HUES64 (cell line): ENCODE measurements at regions not wholly inside any gene's neighbourhood (a gene's known extent, or its start where the extent isn't known, plus 50 kb on each side); places are given as distances from the start of the nearest gene placed in this dataset.
A peak's percentile ranks its signal among the peaks of the same experiment; 100 is the strongest.

Experiments used
- H3K27ac ChIP-seq: 2 replicates; pipeline ENCODE4 v1.7.0; 2013; ENCODE audit warnings: low read depth, low read length, inconsistent platforms
- H3K27me3 ChIP-seq: 2 replicates; pipeline ENCODE4 v1.6.1; 2013; ENCODE audit warnings: mild to moderate bottlenecking, low read length; ENCODE audit not compliant: insufficient read depth
- H3K36me3 ChIP-seq: 2 replicates; pipeline ENCODE4 v1.6.1; 2013; ENCODE audit warnings: mild to moderate bottlenecking, low read length; ENCODE audit not compliant: insufficient read depth
- H3K4me1 ChIP-seq: 2 replicates; pipeline ENCODE4 v1.6.1; 2013; ENCODE audit warnings: mild to moderate bottlenecking, low read length, moderate library complexity; ENCODE audit not compliant: insufficient read depth
- H3K4me3 ChIP-seq: 2 replicates; pipeline ENCODE4 v1.5.1; 2013; ENCODE audit warnings: mild to moderate bottlenecking, low read length, moderate library complexity
- H3K9ac ChIP-seq: 2 replicates; pipeline ENCODE4 v1.6.1; 2013; ENCODE audit warnings: mild to moderate bottlenecking, low read depth, low read length
- H3K9me3 ChIP-seq: 2 replicates; pipeline ENCODE4 v1.6.1; 2013; ENCODE audit warnings: low read depth, low read length; ENCODE audit not compliant: insufficient read depth
- WGBS: fragments of 150-250, 120-280 bp; methylation state at CpG from one replicate; pipeline ENCODE4 v1.1.7; 2013; ENCODE audit warnings: missing lambda C conversion rate; 5-methylcytosine and 5-hydroxymethylcytosine counted together

- H3K27ac ChIP-seq = no peak overlapping the region
- 100% methylated on average over 1 of the region's 1 CpG for WGBS
Measured at GRCh38 chr4:127291316-127291715, 341.4 kb upstream of the INTU start.

GRCh38 chr4:127293496-127293895, 339.3 kb upstream of the INTU start:
- no CpG with 5 or more reads among the region's 2 CpGs for WGBS
- H3K9me3 ChIP-seq = peaks cover 21% of the 10 kb centered on the region
- H3K9ac ChIP-seq = no peak overlapping the region
- no peaks in the 10 kb centered on the region for H3K36me3 ChIP-seq
- H3K27ac ChIP-seq = no peak overlapping the region
- no peaks in the 10 kb centered on the region for H3K4me1 ChIP-seq
- no peak overlapping the region for H3K4me3 ChIP-seq
- no peaks in the 10 kb centered on the region for H3K27me3 ChIP-seq

More at GRCh38 chr4:127291316-127291715, 341.4 kb upstream of the INTU start:
- no peaks in the 10 kb centered on the region for H3K36me3 ChIP-seq
- no peak overlapping the region for H3K4me3 ChIP-seq
- H3K9ac ChIP-seq = no peak overlapping the region
- H3K4me1 ChIP-seq = no peaks in the 10 kb centered on the region
- H3K27me3 ChIP-seq = no peaks in the 10 kb centered on the region
- H3K9me3 ChIP-seq = peaks cover 15% of the 10 kb centered on the region

GRCh38 chr4:127304356-127304755, 328.4 kb upstream of the INTU start:
- no peaks in the 10 kb centered on the region for H3K9me3 ChIP-seq
- no peaks in the 10 kb centered on the region for H3K27me3 ChIP-seq
- H3K4me3 ChIP-seq = no peak overlapping the region
- no peaks in the 10 kb centered on the region for H3K36me3 ChIP-seq
- H3K27ac ChIP-seq = no peak overlapping the region
- H3K4me1 ChIP-seq = peaks cover 1% of the 10 kb centered on the region; the same call in 1 of the 2 replicates
- 96% methylated on average over 2 of the region's 2 CpGs for WGBS
- no peak overlapping the region for H3K9ac ChIP-seq

DNA sequence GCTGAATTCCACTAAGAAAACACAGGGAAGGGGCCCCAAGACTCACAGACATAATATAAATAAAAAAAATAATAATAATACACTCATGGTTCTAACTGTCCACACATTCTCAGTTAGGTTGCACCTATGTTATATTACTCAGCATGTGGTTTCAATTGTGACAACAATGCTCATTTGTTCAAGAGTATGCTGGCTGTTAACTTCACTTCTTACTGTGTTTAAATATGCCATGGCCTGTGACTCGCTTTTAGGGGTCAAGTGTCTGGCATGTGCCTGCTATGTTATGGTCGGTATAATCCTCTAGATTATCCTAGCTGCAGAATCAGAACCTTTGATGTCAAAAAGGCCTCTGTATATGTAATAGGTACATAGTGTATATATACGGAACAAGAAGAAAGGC, 324.8 kb upstream of the INTU start:
- H3K27me3 ChIP-seq = no peaks in the 10 kb centered on the region
- no peaks in the 10 kb centered on the region for H3K36me3 ChIP-seq
- peaks cover 7% of the 10 kb centered on the region; the same call in 1 of the 2 replicates for H3K4me1 ChIP-seq
- WGBS = 88% methylated on average over 3 of the region's 3 CpGs
- no peak overlapping the region for H3K27ac ChIP-seq
- H3K9ac ChIP-seq = no peak overlapping the region
- no peak overlapping the region for H3K4me3 ChIP-seq
- H3K9me3 ChIP-seq = peaks cover 3% of the 10 kb centered on the region; the same call in 1 of the 2 replicates

GRCh38 chr4:127309369-127310102, 323.2 kb upstream of the INTU start:
- Histone ChIP-seq H3K4me1 (peaks cover 7% of the 10 kb centered on the region; the same call in 1 of the 2 replicates), H3K4me3 (no peak overlapping the region), H3K9me3 (peaks cover 16% of the 10 kb centered on the region; the same call in 1 of the 2 replicates), H3K27ac (0 out of 2 replicates have a peak overlapping the region, but pooled peaks have one; percentile 21), H3K27me3 (no peaks in the 10 kb centered on the region), H3K36me3 (no peaks in the 10 kb centered on the region), H3K9ac (no peak overlapping the region)
- WGBS = 83% methylated on average over 3 of the region's 3 CpGs

DNA sequence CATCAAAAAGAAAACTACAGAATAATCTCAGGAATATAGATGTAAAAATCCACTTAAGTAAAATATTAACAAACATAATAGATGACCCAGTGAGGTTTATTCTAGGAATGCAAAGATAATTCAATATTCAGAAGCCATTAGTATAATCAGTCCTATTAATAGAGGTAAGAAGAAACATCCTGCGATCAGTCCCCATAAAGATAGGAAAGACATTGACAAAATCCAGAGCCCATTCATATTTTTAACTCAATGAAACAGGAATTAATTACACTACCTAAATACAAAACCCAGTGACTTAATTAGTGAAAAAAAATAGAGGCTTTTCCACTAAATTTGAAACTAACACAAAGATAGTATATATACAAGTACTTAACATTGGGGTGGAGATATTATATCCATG, 321.4 kb upstream of the INTU start:
- no peaks in the 10 kb centered on the region for H3K27me3 ChIP-seq
- H3K27ac ChIP-seq = no peak overlapping the region
- no peaks in the 10 kb centered on the region for H3K36me3 ChIP-seq
- H3K9me3 ChIP-seq = peaks cover 21% of the 10 kb centered on the region; the same call in 1 of the 2 replicates
- H3K9ac ChIP-seq = no peak overlapping the region
- 89% methylated on average over 1 of the region's 1 CpG for WGBS
- peaks cover 7% of the 10 kb centered on the region; the same call in 1 of the 2 replicates for H3K4me1 ChIP-seq
- no peak overlapping the region for H3K4me3 ChIP-seq

DNA sequence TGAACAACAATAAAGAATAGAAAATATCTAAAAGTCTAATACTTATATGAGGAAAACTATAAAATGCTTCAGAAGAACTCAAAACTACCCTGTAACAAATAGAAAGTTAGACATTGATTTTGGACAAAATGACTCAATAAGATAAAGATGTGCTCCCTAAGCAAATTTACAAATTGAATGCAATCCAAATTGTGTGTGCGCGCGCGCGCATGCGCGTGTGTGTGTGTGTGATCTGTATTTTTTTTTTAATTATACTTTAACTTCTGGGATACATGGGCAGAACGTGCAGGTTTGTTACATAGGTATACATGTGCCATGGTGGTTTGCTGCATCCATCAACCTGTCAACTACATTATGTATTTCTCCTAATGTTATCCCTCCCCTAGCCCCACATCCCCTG, 320.8 kb upstream of the INTU start:
- Histone ChIP-seq H3K4me3 (no peak overlapping the region), H3K9ac (no peak overlapping the region), H3K27ac (no peak overlapping the region), H3K4me1 (peaks cover 7% of the 10 kb centered on the region; the same call in 1 of the 2 replicates), H3K9me3 (peaks cover 21% of the 10 kb centered on the region; the same call in 1 of the 2 replicates), H3K27me3 (no peaks in the 10 kb centered on the region), H3K36me3 (no peaks in the 10 kb centered on the region)
- WGBS = 79% methylated on average over 8 of the region's 8 CpGs

- Histone ChIP-seq H3K4me3 (no peak overlapping the region), H3K27ac (no peak overlapping the region), H3K9ac (no peak overlapping the region), H3K27me3 (no peaks in the 10 kb centered on the region), H3K36me3 (no peaks in the 10 kb centered on the region), H3K4me1 (peaks cover 7% of the 10 kb centered on the region; the same call in 1 of the 2 replicates), H3K9me3 (peaks cover 21% of the 10 kb centered on the region; the same call in 1 of the 2 replicates)
- WGBS = 60% methylated on average over 1 of the region's 1 CpG
Measured at GRCh38 chr4:127313767-127314166, 319.0 kb upstream of the INTU start.

DNA sequence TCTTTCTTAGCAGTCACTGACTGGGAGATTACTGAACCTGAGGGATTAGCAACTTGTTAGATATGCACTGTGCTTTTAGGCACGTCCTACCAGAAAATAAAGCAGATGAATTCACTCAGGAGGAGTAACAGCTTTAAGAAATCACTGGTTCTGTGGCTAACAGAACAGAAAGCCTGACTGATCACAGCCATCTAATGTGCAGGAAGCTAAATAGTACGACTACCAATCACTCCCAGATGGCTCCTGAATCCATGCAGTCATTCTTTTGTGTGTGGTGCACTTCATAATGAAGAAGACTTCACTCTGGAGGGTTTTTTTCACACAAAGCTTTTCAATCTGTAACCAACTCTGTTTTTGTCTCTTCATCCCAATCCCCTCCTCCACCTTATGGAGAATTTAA, 305.3 kb upstream of the INTU start:
- no peaks in the 10 kb centered on the region for H3K36me3 ChIP-seq
- WGBS = 70% methylated on average over 2 of the region's 2 CpGs

GRCh38 chr4:127335073-127335620, 297.6 kb upstream of the INTU start:
- H3K9me3 ChIP-seq = no peaks in the 10 kb centered on the region
- WGBS = no CpG with 5 or more reads among the region's 1 CpG
- no peak overlapping the region for H3K4me3 ChIP-seq
- H3K27me3 ChIP-seq = no peaks in the 10 kb centered on the region
- no peak overlapping the region for H3K27ac ChIP-seq
- H3K36me3 ChIP-seq = no peaks in the 10 kb centered on the region
- no peak overlapping the region for H3K9ac ChIP-seq
- no peaks in the 10 kb centered on the region for H3K4me1 ChIP-seq

More for the DNA sequence above, 305.3 kb upstream of the INTU start:
- Histone ChIP-seq H3K9me3 (peaks cover 23% of the 10 kb centered on the region), H3K27ac (no peak overlapping the region), H3K27me3 (no peaks in the 10 kb centered on the region), H3K9ac (no peak overlapping the region), H3K4me1 (no peaks in the 10 kb centered on the region), H3K4me3 (no peak overlapping the region)

GRCh38 chr4:127335732-127336131, 297.0 kb upstream of the INTU start:
- Histone ChIP-seq H3K4me1 (no peaks in the 10 kb centered on the region), H3K27me3 (no peaks in the 10 kb centered on the region), H3K9me3 (no peaks in the 10 kb centered on the region), H3K9ac (no peak overlapping the region), H3K27ac (no peak overlapping the region), H3K4me3 (no peak overlapping the region), H3K36me3 (no peaks in the 10 kb centered on the region)
- 98% methylated on average over 1 of the region's 1 CpG for whole genome bisulfite sequencing
